Keratinocyte (primary cell): ENCODE measurements at regions not wholly inside any gene's neighbourhood (a gene's known extent, or its start where the extent isn't known, plus 50 kb on each side); places are given as distances from the start of the nearest gene placed in this dataset.

Experiments
- DNase-seq: peaks from one replicate; pipeline ENCODE4 v3.0.0-alpha.2; 2011; ENCODE audit warnings: low read depth, missing footprints, low spot score
- FAIRE-seq: peaks from 2 replicates; lab custom pipeline; 2011; peaks lifted over from hg19 to GRCh38; lab: Jason Lieb, UNC
- H2AFZ ChIP-seq: 2 replicates; pipeline ENCODE4 v1.6.0; 2012; ENCODE audit warnings: low read length, control low read depth, inconsistent platforms; ENCODE audit not compliant: control insufficient read depth
- H3K27ac ChIP-seq: 2 replicates; pipeline ENCODE4 v1.5.1; 2011; ENCODE audit warnings: low read length; ENCODE audit not compliant: control insufficient read depth, insufficient read depth
- H3K27me3 ChIP-seq: 3 replicates; pipeline ENCODE4 v1.6.0; 2011; ENCODE audit warnings: low read length; ENCODE audit not compliant: control insufficient read depth, insufficient read depth; ENCODE audit errors: extremely low read depth
- H3K36me3 ChIP-seq, 2 experiments: 2 replicates in 1 of 2; 3 replicates in 1 of 2; pipeline ENCODE4 v1.5.1; 2011; ENCODE audit warnings: low read length in 2 of 2, mild to moderate bottlenecking in 1 of 2; ENCODE audit not compliant: control insufficient read depth in 2 of 2, insufficient read depth in 2 of 2; ENCODE audit errors: extremely low read depth in 1 of 2
- H3K4me1 ChIP-seq: 3 replicates; pipeline ENCODE4 v1.5.1; 2011; ENCODE audit warnings: low read length; ENCODE audit not compliant: control insufficient read depth, insufficient read depth; ENCODE audit errors: extremely low read depth
- H3K4me2 ChIP-seq: 3 replicates; pipeline ENCODE4 v1.6.0; 2011; ENCODE audit warnings: low read depth, low read length; ENCODE audit not compliant: control insufficient read depth, insufficient read depth; ENCODE audit errors: extremely low read depth
- H3K4me3 ChIP-seq, 3 experiments: fragments of 200-600 bp in 1 of 3; sonication (generic) in 1 of 3; 2 replicates in 2 of 3; 3 replicates in 1 of 3; pipeline ENCODE4 v1.5.1; 2011 to 2016; ENCODE audit warnings: low read length in 3 of 3, mild to moderate bottlenecking in 3 of 3, control low read depth in 2 of 3, inconsistent platforms in 1 of 3, low read depth in 1 of 3, mixed read lengths in 1 of 3, mixed run types in 1 of 3, moderate library complexity in 1 of 3; ENCODE audit not compliant: control insufficient read depth in 2 of 3, insufficient read depth in 2 of 3; ENCODE audit errors: extremely low read depth in 1 of 3
- H3K79me2 ChIP-seq: 2 replicates; pipeline ENCODE4 v1.6.0; 2012; ENCODE audit warnings: low read length; ENCODE audit not compliant: control insufficient read depth, insufficient read depth
- H3K9ac ChIP-seq: 3 replicates; pipeline ENCODE4 v1.6.0; 2011; ENCODE audit warnings: low read length; ENCODE audit not compliant: control insufficient read depth, insufficient read depth; ENCODE audit errors: extremely low read depth
- H3K9me1 ChIP-seq: 3 replicates; pipeline ENCODE4 v1.6.0; 2011; ENCODE audit warnings: low read length; ENCODE audit not compliant: control insufficient read depth, insufficient read depth; ENCODE audit errors: extremely low read depth
- H3K9me3 ChIP-seq: 2 replicates; pipeline ENCODE4 v1.5.1; 2012; ENCODE audit warnings: low read depth, low read length; ENCODE audit not compliant: control insufficient read depth
- H4K20me1 ChIP-seq: 3 replicates; pipeline ENCODE4 v1.6.0; 2011; ENCODE audit warnings: low read length; ENCODE audit not compliant: control insufficient read depth, insufficient read depth; ENCODE audit errors: extremely low read depth
- CTCF ChIP-seq, 3 experiments: IDR thresholded peaks in 1 of 3; conservative IDR thresholded peaks in 1 of 3; optimal IDR thresholded peaks in 1 of 3; 2 replicates in 2 of 3; 3 replicates in 1 of 3; pipeline versions ENCODE3 to v1.5.1; 2011; ENCODE audit warnings: low read length in 3 of 3, mild to moderate bottlenecking in 3 of 3, moderate library complexity in 2 of 3, control low read depth in 1 of 3, inconsistent platforms in 1 of 3; ENCODE audit not compliant: insufficient read depth in 2 of 3; ENCODE audit errors: extremely low read depth in 1 of 3
- EZH2 ChIP-seq: IDR thresholded peaks from one replicate; pipeline ENCODE4 v1.6.1; 2012; ENCODE audit warnings: inconsistent platforms, mild to moderate bottlenecking, low read length, moderate library complexity
- dilution Hi-C: fragments of 300-500 bp; cut with MboI; formaldehyde crosslinking; loops from one replicate; pipeline ENCODE4 v1.7.0; 2020; ENCODE audit warnings: low sequenced_read_pairs; ENCODE audit not compliant: extremely low pct_ligation_motif_present

- TF ChIP-seq EZH2 (no peak), CTCF (optimal IDR thresholded peaks at IDR 0.05 in 1 of 3, IDR thresholded peaks at IDR 0.05 in 1 of 3, conservative IDR thresholded peaks at IDR 0.05 in 1 of 3; ENCODE audit: extremely low read depth in 1 of 3, insufficient read depth in 2 of 3, low read length in 3 of 3) (no peak)
- Histone ChIP-seq H3K4me3 (no peak overlapping the region), H3K4me2 (no peak overlapping the region), H2AFZ (no peak overlapping the region), H3K27ac (no peak overlapping the region), H3K9me3 (no peaks in the 10 kb centered on the region), H4K20me1 (no peaks in the 10 kb centered on the region), H3K79me2 (no peaks in the 10 kb centered on the region), H3K9ac (no peak overlapping the region), H3K4me1 (no peaks in the 10 kb centered on the region), H3K27me3 (no peaks in the 10 kb centered on the region), H3K36me3 (no peaks in the 10 kb centered on the region), H3K9me1 (no peaks in the 10 kb centered on the region)
- dilution Hi-C loops, result no loop called here
- no peak for DNase-seq
- no peak for FAIRE-seq
Observed at GRCh38 chr5:34447424-34447823, 208.7 kb upstream of the RAI14 start.

- no peak overlapping the region for H3K27ac ChIP-seq
- TF ChIP-seq CTCF (optimal IDR thresholded peaks at IDR 0.05 in 1 of 3, IDR thresholded peaks at IDR 0.05 in 1 of 3, conservative IDR thresholded peaks at IDR 0.05 in 1 of 3; ENCODE audit: extremely low read depth in 1 of 3, insufficient read depth in 2 of 3, low read length in 3 of 3) (no peak), EZH2 (no peak)
- no peak overlapping the region for H2AFZ ChIP-seq
- dilution Hi-C loops, result no loop called here
- H3K9me1 ChIP-seq, result no peaks in the 10 kb centered on the region
- DNase-seq (no peak), FAIRE-seq (no peak)
- no peak overlapping the region for H3K4me2 ChIP-seq
- no peaks in the 10 kb centered on the region for H3K36me3 ChIP-seq
- H3K9ac ChIP-seq, result no peak overlapping the region
- H4K20me1 ChIP-seq, result no peaks in the 10 kb centered on the region
- no peaks in the 10 kb centered on the region for H3K79me2 ChIP-seq
- no peaks in the 10 kb centered on the region for H3K27me3 ChIP-seq
- no peak overlapping the region for H3K4me3 ChIP-seq
- no peaks in the 10 kb centered on the region for H3K4me1 ChIP-seq
- no peaks in the 10 kb centered on the region for H3K9me3 ChIP-seq
Observed at GRCh38 chr5:34449639-34450038, 206.5 kb upstream of the RAI14 start.
